NCI-H1105 treated with DMSO at 0.1 percent for 48 hours (cell line): ENCODE measurements at regions not wholly inside any gene's neighbourhood (a gene's known extent, or its start where the extent isn't known, plus 50 kb on each side); places are given as distances from the start of the nearest gene placed in this dataset.

Experiments
- DNase-seq: peaks from one replicate; lab custom pipeline; 2025; lab: John Stamatoyannopoulos, UW

DNA sequence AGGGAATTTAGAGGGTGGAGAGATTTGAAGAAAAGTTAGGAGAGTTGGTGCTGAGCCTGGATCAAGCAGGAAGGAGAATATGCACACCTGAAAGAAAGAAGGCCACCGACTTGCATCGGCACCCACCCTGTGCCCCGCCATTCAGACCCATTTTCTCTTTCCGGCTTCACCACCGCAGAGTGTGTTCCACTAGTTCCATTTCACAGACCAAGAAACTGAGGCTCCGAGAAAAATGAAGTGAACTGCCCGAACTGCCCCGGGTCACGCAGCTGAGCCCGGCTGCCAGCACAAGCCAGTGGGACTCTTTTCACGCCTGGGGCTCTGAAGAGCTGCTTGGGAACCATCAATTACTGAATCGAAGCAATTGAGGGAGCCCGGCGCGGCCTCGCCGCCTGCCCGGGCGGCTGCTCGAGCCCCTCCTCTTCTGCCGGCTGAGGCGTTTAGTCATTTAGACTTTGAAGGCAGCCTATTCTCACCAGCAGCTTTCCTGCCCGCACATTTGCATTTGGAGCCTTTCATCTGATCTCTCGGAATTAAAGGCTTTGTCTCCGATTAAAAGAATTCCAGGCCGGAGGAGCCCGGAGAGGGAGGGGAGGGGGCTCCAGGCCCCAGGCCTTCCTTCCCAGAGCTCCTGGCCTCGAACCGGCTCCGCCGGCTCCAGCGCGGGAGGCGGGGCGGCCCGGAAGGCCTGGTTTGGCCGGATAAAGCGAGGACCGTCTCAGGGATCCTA, 140.2 kb upstream of the PJA1 start:
- no peak for DNase-seq

GRCh38 chrX:69303231-69303630, 138.0 kb upstream of the PJA1 start:
- no peak for DNase-seq

DNA sequence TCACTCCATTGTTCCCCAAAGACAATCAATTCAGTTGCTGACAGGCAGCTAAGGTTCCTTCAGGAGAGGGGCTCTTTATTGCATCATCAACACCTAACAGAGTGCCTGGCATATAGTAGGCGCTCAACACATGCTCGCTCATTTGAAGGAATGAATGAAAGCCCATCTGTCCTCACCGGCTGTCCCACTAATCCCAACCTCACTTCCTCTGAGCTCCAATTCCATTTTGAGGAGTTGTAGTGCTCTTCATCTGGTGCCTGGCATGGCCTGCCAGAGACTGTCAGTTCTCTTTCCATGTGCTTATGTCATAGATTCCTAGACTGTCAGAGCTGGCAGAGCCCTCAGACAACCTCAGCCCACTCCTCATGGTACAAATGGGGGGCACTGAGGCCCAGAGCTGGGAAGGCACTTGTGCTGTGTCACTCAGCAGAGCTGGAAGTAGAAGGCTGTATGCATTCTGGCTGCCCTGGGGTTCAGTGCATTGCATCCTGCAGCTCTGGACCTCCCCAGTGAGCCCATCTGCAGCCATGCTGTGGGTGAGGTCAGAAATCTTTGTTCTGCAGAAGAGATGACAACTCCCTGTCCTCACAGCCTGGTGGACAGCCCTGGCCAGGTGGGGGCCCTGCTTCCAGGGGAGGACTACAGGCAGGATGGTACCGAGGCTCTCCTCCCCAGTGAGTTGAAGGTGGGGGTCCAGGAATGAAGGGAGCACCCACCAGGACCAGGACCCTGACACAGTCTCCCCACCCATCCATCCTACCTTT, 134.9 kb upstream of the PJA1 start:
- DNase-seq, result no peak

DNA sequence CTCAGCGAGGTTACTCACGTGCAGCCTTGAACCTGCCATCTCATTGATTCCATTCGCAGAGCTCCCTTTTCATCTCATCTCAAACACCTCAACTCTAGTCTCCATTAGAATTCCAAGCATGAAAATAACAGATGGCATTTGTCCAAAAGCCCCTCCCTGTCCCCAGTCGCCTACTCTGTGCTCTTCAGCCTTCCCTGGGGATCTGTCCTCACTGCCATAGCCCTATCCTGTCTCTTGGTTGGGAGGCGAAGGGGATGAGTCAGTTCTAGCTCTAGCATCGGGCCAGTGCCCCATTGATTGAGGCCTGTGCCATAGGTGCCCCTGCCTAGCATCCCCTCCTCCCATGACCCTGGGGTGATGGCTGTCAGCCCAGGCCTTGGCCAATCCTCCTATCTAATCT, 134.0 kb upstream of the PJA1 start:
- DNase-seq, result no peak

DNA sequence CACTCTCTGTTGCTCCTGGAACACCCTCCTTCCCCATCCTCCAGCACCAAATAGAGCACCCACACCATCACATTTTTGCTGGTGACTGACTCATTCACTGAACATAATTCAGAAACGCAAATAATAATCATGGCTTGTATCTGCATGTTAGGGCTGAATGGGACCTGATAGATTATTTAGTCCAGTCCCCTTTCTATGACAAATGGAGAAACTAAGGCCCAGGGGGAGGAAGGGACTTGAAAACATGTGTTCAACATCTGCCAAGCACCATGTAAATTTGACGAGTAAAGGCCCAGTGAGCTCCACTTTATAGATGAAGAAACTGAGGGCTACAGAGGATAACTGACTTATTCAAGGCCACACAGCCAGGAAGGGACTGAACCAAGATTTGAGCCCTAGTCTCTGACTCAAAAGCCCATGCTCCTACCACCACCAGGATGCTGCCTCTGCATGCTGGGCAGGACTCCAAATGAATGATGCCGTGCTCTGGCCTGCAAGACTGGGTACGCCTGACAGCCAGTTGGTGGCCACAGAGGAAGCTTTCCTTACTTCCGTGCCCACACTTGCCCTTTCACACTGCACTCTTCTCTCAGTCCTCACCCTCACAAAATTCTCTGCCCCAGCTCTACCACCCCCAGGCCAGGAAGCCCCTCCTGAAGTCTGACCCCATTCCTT, 133.3 kb upstream of the PJA1 start:
- no peak for DNase-seq

DNA sequence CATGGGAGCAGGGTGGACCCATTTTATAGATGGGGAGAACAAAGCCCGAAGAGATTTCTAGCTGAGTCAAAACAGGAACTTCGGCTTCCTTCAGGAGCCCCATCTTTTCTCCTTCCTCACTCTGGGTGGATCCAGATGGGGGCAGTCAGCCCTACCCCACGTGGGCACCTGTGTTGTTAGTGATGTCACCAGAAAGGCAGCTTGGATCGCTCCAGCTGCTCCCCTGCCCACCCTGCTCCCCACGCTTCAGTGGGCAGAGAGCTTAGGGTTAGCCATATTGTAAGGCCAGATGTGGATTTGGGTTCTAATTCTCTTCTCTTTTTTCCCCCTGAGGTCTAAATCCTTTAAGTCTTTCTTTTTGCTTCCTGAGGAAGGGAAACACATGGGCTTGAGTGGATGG, 132.3 kb upstream of the PJA1 start:
- no peak for DNase-seq

GRCh38 chrX:69293776-69294601, 128.7 kb upstream of the PJA1 start:
- DNase-seq, result no peak

DNA sequence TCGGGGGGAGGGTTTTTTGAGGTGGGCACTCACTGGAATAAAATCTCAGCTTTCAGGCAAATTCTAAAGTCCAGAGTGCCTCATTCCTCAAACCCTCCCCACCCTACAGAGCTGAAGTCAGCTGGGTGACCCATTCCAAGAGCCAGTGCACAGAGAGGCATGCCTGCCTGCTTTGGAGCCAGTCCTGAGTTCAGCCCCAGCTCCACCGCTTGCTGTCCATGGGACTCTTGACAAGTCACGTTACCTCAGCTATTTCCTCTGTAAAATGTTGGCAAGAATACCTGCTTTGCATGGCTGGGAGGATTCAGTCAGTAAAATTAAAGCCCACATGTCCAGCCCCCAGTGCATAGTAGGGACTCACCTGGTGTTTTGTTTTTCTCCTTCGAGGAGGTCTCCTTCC, 125.9 kb upstream of the PJA1 start:
- DNase-seq, result no peak

- no peak for DNase-seq
These were observed 125.0 kb upstream of the PJA1 start for GRCh38 chrX:69290292-69290691.

GRCh38 chrX:69289793-69290123, 124.5 kb upstream of the PJA1 start:
- no peak for DNase-seq

DNA sequence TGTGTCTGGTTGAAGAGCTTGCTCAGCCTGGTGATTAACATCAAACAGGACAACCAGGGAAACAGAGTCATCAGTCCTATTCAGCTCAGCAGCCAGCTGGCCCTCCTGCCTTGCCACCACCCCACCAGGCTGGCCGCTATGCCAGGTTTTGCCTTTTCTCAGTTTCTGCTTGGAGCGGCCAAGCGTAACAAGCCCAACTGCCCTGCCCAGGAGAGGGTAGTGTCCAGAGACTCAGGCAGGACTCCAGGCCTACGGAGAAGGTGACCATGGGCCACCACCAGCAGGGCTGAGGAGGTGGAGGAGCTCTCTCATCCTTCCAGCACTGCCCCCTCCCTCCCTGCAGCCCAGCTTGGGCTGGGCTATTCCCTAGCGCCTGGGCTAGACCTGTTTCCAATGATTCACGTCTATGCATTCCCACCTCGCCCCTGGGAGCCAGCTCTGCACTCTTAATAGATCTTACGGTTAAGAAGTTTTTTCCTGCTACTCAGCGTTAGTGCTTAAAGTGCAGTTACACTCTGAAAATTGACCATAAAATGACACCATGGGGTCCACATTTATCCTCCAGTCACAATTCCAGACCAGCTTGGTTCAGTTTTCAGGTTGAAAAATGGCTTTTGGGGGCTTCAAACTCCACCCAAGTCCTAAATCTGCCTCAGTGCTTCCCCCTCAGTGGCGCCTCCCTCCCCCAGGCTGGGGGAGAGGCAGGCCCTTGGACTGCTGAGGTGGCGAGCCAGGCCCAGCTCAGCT, 124.0 kb upstream of the PJA1 start:
- DNase-seq, result no peak

- DNase-seq, result no peak
These were observed 121.8 kb upstream of the PJA1 start for GRCh38 chrX:69287095-69287494.

GRCh38 chrX:69286565-69286906, 121.3 kb upstream of the PJA1 start:
- no peak for DNase-seq

- DNase-seq, result peak; percentile 17
These were observed 120.8 kb upstream of the PJA1 start for GRCh38 chrX:69285881-69286564.

GRCh38 chrX:69285401-69285877, 120.2 kb upstream of the PJA1 start:
- DNase-seq, result no peak

- no peak for DNase-seq
These were observed 119.2 kb upstream of the PJA1 start for GRCh38 chrX:69284491-69284890.

DNA sequence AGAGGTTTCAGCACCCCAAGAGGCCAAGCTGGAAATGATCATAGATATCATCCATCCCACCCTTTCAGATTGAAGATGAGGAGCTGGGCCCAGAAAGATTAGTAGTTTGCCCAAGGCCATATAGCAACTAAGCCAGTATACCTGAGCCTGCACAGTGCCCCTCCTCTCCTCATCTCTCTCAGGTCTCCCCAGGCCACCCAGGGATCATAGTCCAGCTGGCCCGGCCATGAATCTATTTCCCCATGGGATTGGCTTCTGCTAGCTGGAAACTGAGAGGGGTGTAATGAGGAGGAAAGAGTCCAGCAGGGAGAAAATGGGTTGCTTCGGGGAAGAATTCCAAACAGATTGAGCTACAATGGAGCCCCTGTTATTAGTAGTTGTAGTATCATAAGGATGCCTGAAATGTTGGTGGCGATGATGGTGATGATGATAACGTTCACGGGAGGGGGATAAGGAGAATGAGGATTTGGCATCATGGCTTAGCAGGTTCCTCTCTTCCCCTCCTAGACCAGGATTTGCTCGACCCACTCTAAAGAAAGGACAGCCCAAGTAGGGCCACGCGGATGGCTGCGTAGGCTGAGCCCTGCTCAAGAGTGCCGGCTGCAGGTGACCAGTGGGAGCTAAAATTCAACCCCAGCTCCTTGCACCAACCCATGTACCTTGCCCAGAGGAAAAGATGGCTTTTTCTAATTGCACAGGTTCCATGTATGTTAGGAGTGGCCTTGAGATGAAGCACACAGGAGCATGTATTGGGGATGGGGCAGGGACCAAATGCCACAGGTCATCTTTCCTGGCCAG, 117.8 kb upstream of the PJA1 start:
- no peak for DNase-seq

DNA sequence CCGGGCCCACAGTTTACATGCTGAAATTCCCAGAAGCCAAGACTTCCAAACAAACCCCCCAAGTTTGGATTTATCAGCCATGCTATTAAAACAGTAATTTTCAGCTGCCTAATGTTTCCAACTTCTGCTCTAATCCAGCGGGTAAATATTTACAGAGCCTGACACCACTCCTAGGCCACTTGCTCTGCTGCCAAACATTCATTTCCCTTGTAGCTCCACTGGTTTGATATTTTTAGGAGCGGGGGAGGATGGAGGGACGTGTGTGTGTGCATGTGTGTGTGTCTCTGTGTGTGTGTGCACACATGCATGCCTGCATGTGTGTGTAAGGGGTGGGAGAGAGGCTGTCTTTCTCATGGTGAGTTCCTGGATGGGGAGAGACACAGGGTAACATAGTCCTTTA, 115.7 kb upstream of the PJA1 start:
- DNase-seq, result no peak

DNA sequence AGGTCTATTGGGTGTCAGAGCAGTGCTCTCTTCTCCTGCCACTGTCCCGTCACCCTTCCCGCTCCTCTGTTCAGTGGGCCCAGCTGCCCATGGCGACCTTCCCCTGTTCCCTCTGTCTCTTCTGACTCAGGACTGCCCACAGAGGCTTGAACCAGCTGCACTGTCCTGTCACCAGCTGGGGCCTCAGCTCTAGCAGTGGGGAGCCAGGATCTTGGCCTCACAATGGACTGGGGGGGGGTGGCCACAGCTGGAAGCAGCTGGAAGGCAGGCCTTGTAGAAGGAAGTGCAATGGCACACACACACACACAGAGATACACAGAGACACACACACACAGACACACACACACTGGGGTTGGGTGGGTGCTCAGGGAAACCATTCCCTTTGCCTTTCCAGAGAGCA, 114.0 kb upstream of the PJA1 start:
- no peak for DNase-seq

GRCh38 chrX:69278031-69278687, 112.9 kb upstream of the PJA1 start:
- no peak for DNase-seq
